Neuronal stem cell (in vitro differentiated cells): ENCODE measurements at regions not wholly inside any gene's neighbourhood (a gene's known extent, or its start where the extent isn't known, plus 50 kb on each side); places are given as distances from the start of the nearest gene placed in this dataset.

Experiments used
- DNase-seq: peaks from one replicate; pipeline ENCODE4 v3.0.0-alpha.2; 2013; ENCODE audit warnings: low spot score
- H2AFZ ChIP-seq: one replicate; pipeline ENCODE4 v1.6.1; 2013; ENCODE audit warnings: mild to moderate bottlenecking, low read length, inconsistent platforms
- H2AK5ac ChIP-seq: 2 replicates; pipeline ENCODE4 v1.6.1; 2013; ENCODE audit warnings: low read depth, mild to moderate bottlenecking, inconsistent platforms, low read length, moderate library complexity, mixed read lengths
- H2BK120ac ChIP-seq: 2 replicates; pipeline ENCODE4 v1.6.1; 2013; ENCODE audit warnings: low read depth, mild to moderate bottlenecking, inconsistent platforms, low read length, moderate library complexity, mixed read lengths
- H2BK12ac ChIP-seq: one replicate; pipeline ENCODE4 v1.6.1; 2013; ENCODE audit warnings: low read length, inconsistent platforms
- H2BK15ac ChIP-seq: 2 replicates; pipeline ENCODE4 v1.6.1; 2013; ENCODE audit warnings: mild to moderate bottlenecking, low read length, inconsistent platforms, mixed read lengths
- H2BK5ac ChIP-seq: one replicate; pipeline ENCODE4 v1.6.1; 2013; ENCODE audit warnings: inconsistent platforms, mild to moderate bottlenecking, low read length, moderate library complexity
- H3K14ac ChIP-seq: one replicate; pipeline ENCODE4 v1.6.1; 2013; ENCODE audit warnings: low read length, inconsistent platforms
- H3K18ac ChIP-seq: 2 replicates; pipeline ENCODE4 v1.6.1; 2013; ENCODE audit warnings: low read length, inconsistent platforms
- H3K23ac ChIP-seq: 2 replicates; pipeline ENCODE4 v1.6.1; 2013; ENCODE audit warnings: low read depth, mild to moderate bottlenecking, mixed read lengths, low read length, inconsistent platforms; ENCODE audit not compliant: poor library complexity
- H3K27ac ChIP-seq: replicated peaks from 3 replicates; pipeline ENCODE4 v1.5.1; 2013; ENCODE audit warnings: low read length, inconsistent platforms
- H3K27me3 ChIP-seq, 3 experiments: 2 replicates each; pipeline ENCODE4 v1.6.1; 2013; ENCODE audit warnings: low read length in 3 of 3, mild to moderate bottlenecking in 2 of 3, inconsistent platforms in 1 of 3, low read depth in 1 of 3, mixed read lengths in 1 of 3, moderate library complexity in 1 of 3; ENCODE audit not compliant: control insufficient read depth in 3 of 3, insufficient read depth in 3 of 3
- H3K36me3 ChIP-seq, 2 donors: replicated peaks in 1 of 2; 2 replicates each; pipeline ENCODE4 v1.6.1; 2013; ENCODE audit warnings: low read length in 2 of 2; ENCODE audit not compliant: control insufficient read depth in 2 of 2, insufficient read depth in 2 of 2
- H3K4ac ChIP-seq: 2 replicates; pipeline ENCODE4 v1.6.1; 2013; ENCODE audit warnings: inconsistent platforms, mild to moderate bottlenecking, low read length, moderate library complexity
- H3K4me1 ChIP-seq, 2 donors: 1 replicate in 1 of 2; 2 replicates in 1 of 2; pipeline ENCODE4 v1.6.1; 2013; ENCODE audit warnings: low read length in 2 of 2, low read depth in 1 of 2; ENCODE audit not compliant: control insufficient read depth in 2 of 2, insufficient read depth in 1 of 2
- H3K4me2 ChIP-seq: one replicate; pipeline ENCODE4 v1.6.1; 2013; ENCODE audit warnings: mild to moderate bottlenecking, low read length, inconsistent platforms; ENCODE audit not compliant: insufficient read depth, poor library complexity, severe bottlenecking
- H3K4me3 ChIP-seq, 2 donors: 2 replicates each; pipeline ENCODE4 v1.5.1; 2013; ENCODE audit warnings: low read length in 2 of 2, mild to moderate bottlenecking in 2 of 2, inconsistent platforms in 1 of 2, moderate library complexity in 1 of 2
- H3K79me1 ChIP-seq: one replicate; pipeline ENCODE4 v1.6.1; 2013; ENCODE audit warnings: low read depth, mild to moderate bottlenecking, inconsistent platforms, low read length, moderate library complexity
- H3K9ac ChIP-seq: one replicate; pipeline ENCODE4 v1.6.1; 2013; ENCODE audit warnings: mild to moderate bottlenecking, low read depth, low read length, inconsistent platforms; ENCODE audit not compliant: poor library complexity
- H3K9me3 ChIP-seq, 2 donors: replicated peaks in 1 of 2; 2 replicates each; pipeline versions ENCODE3 to v1.6.1; 2013; ENCODE audit warnings: low read length in 2 of 2, mild to moderate bottlenecking in 2 of 2, inconsistent platforms in 1 of 2, low read depth in 1 of 2, mixed read lengths in 1 of 2, moderate library complexity in 1 of 2; ENCODE audit not compliant: control insufficient read depth in 2 of 2, insufficient read depth in 1 of 2
- H4K8ac ChIP-seq: one replicate; pipeline ENCODE4 v1.6.1; 2013; ENCODE audit warnings: low read depth, mild to moderate bottlenecking, inconsistent platforms, low read length, moderate library complexity
- H4K91ac ChIP-seq: one replicate; pipeline ENCODE4 v1.6.1; 2013; ENCODE audit warnings: low read length, low read depth, mild to moderate bottlenecking, inconsistent platforms; ENCODE audit not compliant: poor library complexity
- WGBS, 2 donors: extraction: QIAGEN DNeasy Blood & Tissue Kit; methylation state at CpG; one replicate each; pipeline ENCODE4 v1.1.7; 2013; ENCODE audit warnings: missing lambda C conversion rate in 2 of 2, mixed read lengths in 1 of 2; ENCODE audit not compliant: insufficient read length in 2 of 2, insufficient replicate concordance in 1 of 2; ENCODE audit errors: extremely low coverage in 2 of 2; 5-methylcytosine and 5-hydroxymethylcytosine counted together

DNA sequence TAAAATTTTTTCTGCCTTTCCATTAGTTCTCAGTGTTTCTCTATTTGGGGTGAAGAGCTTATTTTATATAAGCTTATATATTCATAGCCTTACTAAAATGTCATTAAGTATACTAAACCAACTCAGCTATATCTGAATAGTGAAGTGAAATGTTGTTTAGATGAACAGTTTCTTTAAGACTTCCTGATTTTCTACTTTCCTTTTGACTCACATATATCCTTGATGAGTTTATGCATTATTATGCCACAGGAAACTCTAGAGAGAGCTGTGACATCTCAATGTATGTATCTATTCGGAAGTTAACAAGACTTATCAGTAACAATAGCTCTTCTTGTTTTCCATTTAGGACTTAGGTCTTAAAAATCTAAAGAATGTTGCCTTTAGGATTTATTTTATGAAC is 1491.8 kb upstream of the IGFBP7 start:
- Histone ChIP-seq H3K4me3 (no peak overlapping the region), H2AFZ (no peak overlapping the region), H2AK5ac (no peak overlapping the region), H3K18ac (no peak overlapping the region), H3K9me3 (no peaks in the 10 kb centered on the region), H4K8ac (no peak overlapping the region), H3K4me1 (no peaks in the 10 kb centered on the region), H3K23ac (no peak overlapping the region), H3K27me3 (peaks cover 0 to 1% (median 0%) of the 10 kb centered on the region in 3 experiments), H2BK120ac (no peak overlapping the region), H3K4me2 (no peak overlapping the region), H3K14ac (no peak overlapping the region), H2BK15ac (no peak overlapping the region), H3K4ac (no peak overlapping the region), H2BK12ac (no peak overlapping the region), H3K36me3 (no peaks in the 10 kb centered on the region), H4K91ac (no peak overlapping the region), H2BK5ac (no peak overlapping the region), H3K9ac (no peak overlapping the region), H3K27ac (no peak overlapping the region), H3K79me1 (no peaks in the 10 kb centered on the region)
- no CpG with 5 or more reads among the region's 1 CpG for WGBS, 2 donors
- DNase-seq, result no peak

DNA sequence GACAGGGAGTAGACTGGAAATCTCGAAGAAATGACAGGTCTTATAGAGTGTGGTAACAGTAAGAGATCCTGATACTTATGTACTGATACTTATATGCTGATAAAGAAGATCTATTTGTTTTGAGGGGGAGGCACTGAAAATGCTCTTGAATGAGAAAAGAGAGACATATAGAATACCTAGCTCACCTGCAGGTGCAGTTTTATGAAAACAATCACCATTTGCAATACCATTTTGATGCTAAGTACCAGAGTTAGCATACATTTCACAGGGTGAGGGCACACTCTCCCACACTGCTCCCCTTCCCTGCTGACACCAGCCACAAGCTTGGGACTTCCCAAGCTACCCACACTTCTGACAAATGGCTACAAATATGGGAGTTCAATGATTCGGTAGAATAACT is 1490.1 kb upstream of the IGFBP7 start:
- Histone ChIP-seq H2BK12ac (no peak overlapping the region), H2BK15ac (no peak overlapping the region), H3K79me1 (no peaks in the 10 kb centered on the region), H3K18ac (no peak overlapping the region), H3K4me2 (no peak overlapping the region), H4K8ac (no peak overlapping the region), H3K9me3 (no peaks in the 10 kb centered on the region), H2AFZ (no peak overlapping the region), H3K27ac (no peak overlapping the region), H3K23ac (no peak overlapping the region), H3K4me1 (no peaks in the 10 kb centered on the region), H3K9ac (no peak overlapping the region), H4K91ac (no peak overlapping the region), H3K36me3 (no peaks in the 10 kb centered on the region), H3K27me3 (peaks cover 0 to 1% (median 0%) of the 10 kb centered on the region in 3 experiments), H2BK120ac (no peak overlapping the region), H2BK5ac (no peak overlapping the region), H3K14ac (no peak overlapping the region), H3K4me3 (no peak overlapping the region), H3K4ac (no peak overlapping the region), H2AK5ac (no peak overlapping the region)
- no peak for DNase-seq
- no CpG with 5 or more reads among the region's 2 CpGs for WGBS, 2 donors

- Histone ChIP-seq H3K14ac (no peak overlapping the region), H2AK5ac (no peak overlapping the region), H3K9me3 (no peaks in the 10 kb centered on the region), H3K23ac (no peak overlapping the region), H3K27me3 (no peaks in the 10 kb centered on the region), H2AFZ (no peak overlapping the region), H2BK120ac (no peak overlapping the region), H4K91ac (no peak overlapping the region), H3K4me2 (no peak overlapping the region), H4K8ac (no peak overlapping the region), H2BK12ac (no peak overlapping the region), H3K18ac (no peak overlapping the region), H2BK15ac (no peak overlapping the region), H3K9ac (no peak overlapping the region), H3K4me1 (no peaks in the 10 kb centered on the region), H3K79me1 (no peaks in the 10 kb centered on the region), H2BK5ac (no peak overlapping the region), H3K27ac (no peak overlapping the region), H3K4me3 (no peak overlapping the region), H3K4ac (no peak overlapping the region), H3K36me3 (no peaks in the 10 kb centered on the region)
- DNase-seq, result no peak
- no CpG with 5 or more reads among the region's 2 CpGs for WGBS, 2 donors
Observed at GRCh38 chr4:58590722-58591121, 1480.5 kb upstream of the IGFBP7 start.

- H3K79me1 ChIP-seq, result no peaks in the 10 kb centered on the region
- no peaks in the 10 kb centered on the region for H3K36me3 ChIP-seq
- H3K4me1 ChIP-seq, result no peaks in the 10 kb centered on the region
- no peak overlapping the region for H2BK120ac ChIP-seq
- no peak overlapping the region for H2AK5ac ChIP-seq
- H2BK5ac ChIP-seq, result no peak overlapping the region
- no peak overlapping the region for H3K18ac ChIP-seq
- H3K9ac ChIP-seq, result no peak overlapping the region
- no CpG with 5 or more reads among the region's 6 CpGs for WGBS, 2 donors
- no peak overlapping the region for H3K4ac ChIP-seq
- H4K8ac ChIP-seq, result no peak overlapping the region
- H3K9me3 ChIP-seq, result no peaks in the 10 kb centered on the region
- H2AFZ ChIP-seq, result no peak overlapping the region
- H3K4me2 ChIP-seq, result no peak overlapping the region
- no peak overlapping the region for H3K23ac ChIP-seq
- H2BK15ac ChIP-seq, result no peak overlapping the region
- H3K27ac ChIP-seq, result no peak overlapping the region
- no peak overlapping the region for H3K14ac ChIP-seq
- no peak overlapping the region for H4K91ac ChIP-seq
- no peak overlapping the region for H2BK12ac ChIP-seq
- H3K4me3 ChIP-seq, result no peak overlapping the region
- no peaks in the 10 kb centered on the region for H3K27me3 ChIP-seq
- no peak for DNase-seq
Observed at GRCh38 chr4:58587856-58588255, 1477.7 kb upstream of the IGFBP7 start.
